NCI-H774 (cell line): ENCODE measurements at regions not wholly inside any gene's neighbourhood (a gene's known extent, or its start where the extent isn't known, plus 50 kb on each side); places are given as distances from the start of the nearest gene placed in this dataset.
A peak's percentile ranks its signal among the peaks of the same experiment; 100 is the strongest.
"Not testable (repeated sequence)": the region's sequence is repeated elsewhere in the genome, so short reads cannot be mapped to it uniquely, and the experiment has no call there.

Source experiments
- DNase-seq: peaks from one replicate; lab custom pipeline; 2025; lab: John Stamatoyannopoulos, UW

GRCh38 chr9:97248252-97248651, 59.2 kb upstream of the CCDC180 start:
- not testable (repeated sequence) for DNase-seq

GRCh38 chr9:97243606-97244005, 63.9 kb upstream of the CCDC180 start:
- DNase-seq = no peak

- not testable (repeated sequence) for DNase-seq
Observed at GRCh38 chr9:97241430-97241829, 66.0 kb upstream of the CCDC180 start.

DNA sequence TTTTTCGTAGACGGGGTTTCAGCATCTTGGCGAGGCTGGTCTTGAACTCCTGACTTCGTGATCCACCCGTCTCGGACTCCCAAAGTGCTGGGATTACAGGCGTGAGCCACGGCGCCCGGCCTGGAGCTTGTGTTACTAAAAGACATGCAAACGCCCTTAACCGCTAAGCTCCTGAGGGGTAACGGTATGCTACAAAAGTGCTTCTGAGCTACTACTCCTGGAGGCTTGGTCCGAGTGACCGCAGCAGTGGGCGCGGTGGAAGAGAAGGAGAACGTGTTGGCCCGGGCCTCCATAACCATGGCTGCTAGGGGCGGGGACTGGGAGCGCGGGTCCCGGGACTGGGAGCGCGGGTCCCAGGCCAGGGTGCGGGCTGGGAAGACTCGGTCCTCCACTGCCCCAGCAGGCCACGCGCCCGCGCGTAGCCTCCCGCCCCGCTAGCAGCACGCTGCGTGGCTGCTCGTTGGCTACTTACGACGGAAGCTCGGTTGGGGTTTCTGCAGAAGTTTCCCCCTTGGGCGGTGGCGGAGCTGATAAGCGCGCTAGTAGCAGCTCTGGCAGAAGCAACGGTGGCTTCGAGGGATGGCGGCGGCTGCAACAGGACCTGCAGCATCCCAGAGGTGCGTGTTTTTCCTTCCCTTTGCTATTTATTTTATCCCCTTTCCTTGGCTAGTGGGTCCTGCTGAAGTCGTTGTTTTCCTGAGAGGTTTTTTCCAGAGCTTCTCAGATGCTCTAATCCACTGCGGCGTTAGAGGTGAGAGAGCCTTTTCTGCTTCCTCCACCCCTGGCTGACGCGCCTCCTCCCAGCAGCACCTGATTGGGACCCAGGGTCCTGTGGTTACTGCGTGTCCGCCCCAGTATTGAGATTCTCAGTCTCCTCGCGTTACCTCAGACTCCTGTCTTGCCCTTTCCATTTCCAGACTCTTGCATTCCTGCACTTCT, 69.2 kb upstream of the CCDC180 start:
- peak; percentile 93 for DNase-seq

- DNase-seq = no peak
Observed at GRCh38 chr9:97237311-97237786, 70.1 kb upstream of the CCDC180 start.

GRCh38 chr9:97233009-97233400, 74.5 kb upstream of the CCDC180 start:
- DNase-seq = not testable (repeated sequence)

- not testable (repeated sequence) for DNase-seq
Observed at GRCh38 chr9:97232060-97233008, 75.1 kb upstream of the CCDC180 start.

- not testable (repeated sequence) for DNase-seq
Observed at GRCh38 chr9:97222393-97222792, 85.1 kb upstream of the CCDC180 start.

DNA sequence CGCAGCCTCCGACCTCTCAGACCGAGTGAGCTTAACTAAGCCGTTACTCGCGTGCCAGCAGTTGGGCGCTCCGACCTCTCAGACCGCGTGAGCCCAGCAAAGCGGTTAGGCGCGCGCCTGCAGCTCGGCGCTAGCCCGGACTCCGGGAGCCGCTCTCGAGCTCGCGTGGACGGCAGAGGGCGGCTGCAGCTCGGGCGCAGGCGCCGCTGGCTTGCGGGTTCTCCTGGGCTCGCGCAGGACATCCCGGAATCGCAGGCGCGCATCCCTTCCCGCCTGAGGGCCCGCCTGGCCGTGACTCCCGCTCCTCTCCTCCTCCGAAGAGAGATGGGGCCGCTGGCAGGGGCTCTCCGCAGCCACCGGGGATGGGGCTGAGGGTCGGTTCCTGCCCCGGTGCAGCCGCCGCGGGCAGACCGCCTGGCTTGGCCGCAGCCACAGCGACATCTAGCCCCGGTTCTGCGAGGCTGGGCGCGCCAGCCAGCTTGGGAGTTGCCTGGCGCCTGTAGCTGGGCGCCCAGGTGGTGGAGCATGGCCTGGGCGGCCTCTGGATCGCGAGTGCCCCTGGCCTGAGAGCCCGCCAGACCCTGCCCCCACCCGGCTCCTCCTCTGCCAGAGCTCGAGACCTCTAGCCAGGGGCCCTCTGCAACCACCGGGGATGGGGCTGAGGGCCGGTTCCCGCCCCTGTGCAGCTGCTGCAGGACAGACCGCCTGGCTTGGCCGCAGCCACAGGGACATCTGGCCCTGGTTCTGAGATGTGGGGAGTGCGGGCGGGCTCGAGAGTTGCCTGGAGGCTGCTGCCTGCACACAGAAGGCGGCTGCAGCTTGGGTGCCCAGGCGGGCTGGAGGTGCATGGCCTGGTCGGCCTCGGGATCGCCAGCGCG, 85.7 kb upstream of the CCDC180 start:
- peak; percentile 8 for DNase-seq

DNA sequence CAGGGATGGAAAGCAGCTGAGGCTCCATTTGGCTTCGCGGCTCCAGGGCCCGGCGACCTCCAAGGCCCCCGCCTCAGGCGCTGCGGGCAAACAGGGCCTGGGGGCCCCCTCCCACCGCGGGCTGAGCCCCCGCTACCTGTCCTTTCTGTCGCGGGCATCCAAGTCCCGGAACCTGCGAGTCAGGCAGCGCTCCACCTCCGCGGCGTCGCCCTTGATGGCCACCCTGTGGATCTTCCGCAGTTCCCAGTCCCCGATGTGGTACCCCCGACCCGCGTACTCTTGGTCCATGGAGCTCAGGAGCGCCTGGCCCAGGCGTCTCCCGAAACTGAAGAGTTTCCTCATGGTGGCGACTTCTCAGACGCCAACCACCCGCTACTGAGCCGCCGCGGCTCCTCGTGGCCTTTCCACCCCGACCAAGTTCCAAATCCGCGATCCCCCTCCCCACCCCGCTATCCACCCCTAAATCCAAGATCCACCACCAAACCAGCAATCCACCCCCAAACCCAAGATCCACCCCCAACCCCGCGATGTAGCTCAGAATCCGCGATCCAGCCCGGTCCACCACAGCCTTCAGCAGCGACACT, 86.5 kb upstream of the CCDC180 start:
- DNase-seq = no peak

DNA sequence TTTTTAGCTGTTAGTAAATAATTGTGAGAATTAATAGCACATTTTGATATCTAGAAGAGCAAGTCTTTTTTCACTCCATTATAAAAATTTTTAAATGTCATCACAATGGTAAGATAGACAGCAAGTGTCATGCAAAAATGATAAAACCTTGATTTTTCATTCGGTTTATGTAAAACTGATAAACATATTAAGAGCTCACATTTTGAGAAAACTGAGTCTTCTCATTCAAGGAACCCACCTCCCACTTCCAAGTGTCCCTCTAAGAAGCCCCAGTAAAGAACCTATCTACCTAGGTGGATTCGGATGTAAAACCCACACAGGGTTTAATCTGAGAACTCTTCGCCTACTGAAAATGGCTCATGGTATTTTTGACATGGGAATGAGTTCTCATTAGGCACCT, 87.1 kb upstream of the CCDC180 start:
- not testable (repeated sequence) for DNase-seq

DNA sequence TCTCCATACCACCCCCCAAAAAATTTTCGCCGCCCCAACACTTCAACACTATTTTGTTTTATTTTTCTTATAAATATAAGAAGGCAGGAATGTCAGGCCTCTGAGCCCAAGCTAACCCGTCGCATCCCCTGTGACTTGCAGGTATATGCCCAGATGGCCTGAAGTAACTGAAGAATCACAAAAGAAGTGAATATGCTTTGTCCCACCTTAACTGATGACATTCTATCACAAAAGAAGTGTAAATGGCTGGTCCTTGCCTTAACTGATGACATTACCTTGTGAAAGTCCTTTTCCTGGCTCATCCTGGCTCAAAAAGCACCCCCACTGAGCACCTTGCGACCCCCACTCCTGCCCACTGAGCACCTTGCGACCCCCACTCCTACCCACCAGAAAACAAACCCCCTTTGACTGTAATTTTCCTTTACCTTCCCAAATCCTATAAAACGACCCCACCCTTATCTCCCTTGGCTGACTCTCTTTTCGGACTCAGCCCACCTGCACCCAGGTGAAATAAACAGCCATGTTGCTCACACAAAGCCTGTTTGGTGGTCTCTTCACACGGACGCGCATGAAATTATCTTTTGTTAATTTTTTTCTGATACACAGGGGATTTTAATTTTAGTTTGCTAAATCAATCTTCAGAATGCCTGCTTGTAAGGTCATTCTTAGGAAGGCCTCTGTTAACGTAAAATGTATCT, 87.9 kb upstream of the CCDC180 start:
- DNase-seq = not testable (repeated sequence)

DNA sequence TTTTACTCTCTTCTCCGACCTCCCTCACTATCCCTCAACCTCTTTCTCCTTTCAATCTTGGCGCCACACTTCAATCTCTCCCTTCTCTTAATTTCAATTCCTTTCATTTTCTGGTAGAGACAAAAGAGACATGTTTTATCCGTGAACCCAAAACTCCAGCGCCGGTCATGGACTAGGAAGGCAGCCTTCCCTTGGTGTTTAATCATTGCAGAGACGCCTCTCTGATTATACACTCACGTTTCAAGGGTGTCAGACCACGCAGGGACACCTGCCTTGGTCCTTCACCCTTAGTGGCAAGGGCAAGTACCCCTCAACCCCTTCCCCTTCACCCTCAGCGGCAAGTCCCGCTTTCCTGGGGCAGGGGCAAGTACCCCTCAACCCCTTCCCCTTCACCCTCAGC, 92.3 kb upstream of the CCDC180 start:
- not testable (repeated sequence) for DNase-seq

- not testable (repeated sequence) for DNase-seq
Observed at GRCh38 chr9:97214556-97214955, 92.9 kb upstream of the CCDC180 start.

GRCh38 chr9:97199683-97200082, 107.8 kb upstream of the CCDC180 start:
- DNase-seq = not testable (repeated sequence)

- not testable (repeated sequence) for DNase-seq
Observed at GRCh38 chr9:97193767-97194166, 113.7 kb upstream of the CCDC180 start.

DNA sequence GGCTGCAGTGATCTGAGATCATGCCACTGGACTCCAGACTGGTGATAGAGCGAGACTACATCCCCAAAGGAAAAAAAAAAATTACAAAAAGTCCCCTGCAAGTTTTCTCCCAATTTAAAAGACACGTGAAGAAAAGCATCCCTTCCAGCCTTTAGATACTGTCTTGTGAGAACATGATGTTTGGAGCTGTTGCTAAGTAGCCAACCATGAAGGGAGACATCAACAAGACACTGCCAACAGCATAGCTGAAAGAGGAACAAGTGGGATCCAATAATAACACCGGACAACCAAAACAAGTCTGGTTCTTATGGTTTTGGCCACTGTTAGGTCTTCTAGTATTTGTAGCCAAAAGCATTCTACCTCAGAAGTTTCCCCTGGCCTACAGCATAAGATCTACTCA, 118.9 kb upstream of the CCDC180 start:
- no peak for DNase-seq

DNA sequence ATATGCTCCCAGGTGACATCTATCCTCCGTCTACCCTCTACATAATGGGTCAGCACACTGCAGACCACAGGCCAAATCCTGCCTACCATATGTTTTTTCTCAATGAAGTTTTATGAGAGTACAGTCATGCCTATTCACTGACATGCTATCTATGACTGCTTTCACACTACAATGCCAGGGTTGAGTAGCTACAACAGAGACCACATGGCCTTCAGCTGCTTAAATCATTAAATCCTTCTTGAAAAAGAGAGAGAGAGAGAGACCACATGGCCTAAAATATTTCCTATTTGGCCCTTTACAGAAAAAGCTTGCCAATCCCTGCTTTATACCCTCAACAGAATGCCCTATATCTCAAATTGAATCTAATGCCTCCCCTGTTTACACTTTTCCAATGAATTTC, 119.8 kb upstream of the CCDC180 start:
- not testable (repeated sequence) for DNase-seq

- no peak for DNase-seq
Observed at GRCh38 chr9:97186493-97186892, 121.0 kb upstream of the CCDC180 start.

- DNase-seq = not testable (repeated sequence)
Observed at GRCh38 chr9:97182532-97182931, 124.9 kb upstream of the CCDC180 start.
